ENCODE measurements at regions not wholly inside any gene's neighbourhood (a gene's known extent, or its start where the extent isn't known, plus 50 kb on each side); places are given as distances from the start of the nearest gene placed in this dataset.

GRCh38 chr5:28864006-28864405 lies 1825.6 kb upstream of the CDH9 start:
- no peak overlapping the region for H2BK12ac ChIP-seq (ENCODE audit: low read depth, low read length)
- H3K27me3 ChIP-seq (replicated peaks in 1 of 4; ENCODE audit: control insufficient read depth in 3 of 4, extremely low read depth in 1 of 4, insufficient read depth in 3 of 4, low read length in 3 of 4), result no peaks in the 10 kb centered on the region
- CTCF ChIA-PET (ENCODE audit: partially characterized antibody), result interaction anchor here (0.9 kb wide), 1 partner anchor 391 kb away, joined by 3 read pairs; no protein-coding TSS in a partner anchor
- H3K56ac ChIP-seq (replicated peaks; ENCODE audit: insufficient read length, low read depth, low read length), result no peak overlapping the region
- no peak overlapping the region for H2BK5ac ChIP-seq (ENCODE audit: low read depth, low read length)
- H3K36me3 ChIP-seq (ENCODE audit: control insufficient read depth in 2 of 4, insufficient read depth in 4 of 4, low read length in 3 of 4), result no peaks in the 10 kb centered on the region
- no peak overlapping the region for H4K5ac ChIP-seq (ENCODE audit: insufficient read length, low read depth, low read length)
- no peak overlapping the region for H3K18ac ChIP-seq (ENCODE audit: extremely low read depth, low read length)
- H3K9ac ChIP-seq (replicated peaks in 1 of 4; ENCODE audit: extremely low read depth in 1 of 4, low read depth in 3 of 4, low read length in 3 of 4), result no peak overlapping the region
- WGBS, 2 experiments (ENCODE audit: extremely low coverage in 1 of 2, insufficient coverage in 1 of 2, insufficient read length in 1 of 2, insufficient replicate concordance in 2 of 2, low coverage in 1 of 2, low lambda C conversion rate in 2 of 2, missing lambda C conversion rate in 1 of 2), result 95% methylated on average over 2 of the region's 2 CpGs; no CpG with 5 or more reads in 1 of the 2 experiments
- H3K9me3 ChIP-seq (ENCODE audit: insufficient read depth in 2 of 2, low read depth in 1 of 2, low read length in 1 of 2), result no peaks in the 10 kb centered on the region
- no peak overlapping the region for H3K4me2 ChIP-seq (ENCODE audit: insufficient read depth in 1 of 2, low read depth in 2 of 2, low read length in 2 of 2)
- POLR2A ChIA-PET (ENCODE audit: partially characterized antibody), result no interaction called here
- H2AFZ ChIP-seq (ENCODE audit: low read length), result no peak overlapping the region
- H2AK5ac ChIP-seq (ENCODE audit: low read depth, low read length), result no peak overlapping the region
- no peaks in the 10 kb centered on the region for H3K79me1 ChIP-seq (ENCODE audit: low read depth, low read length)
- TF ChIP-seq E2F6 (IDR thresholded peaks at IDR 0.05) (no peak), NRF1 (IDR thresholded peaks at IDR 0.05; ENCODE audit: low read depth, low read length) (no peak), TAF1 (IDR thresholded peaks at IDR 0.05; ENCODE audit: low read depth, low read length) (no peak), SIN3A (conservative IDR thresholded peaks at IDR 0.05 in 1 of 2, IDR thresholded peaks at IDR 0.05 in 1 of 2; ENCODE audit: low read depth in 1 of 2, low read length in 2 of 2) (no peak), ATF3 (IDR thresholded peaks at IDR 0.05; ENCODE audit: insufficient read depth, low read depth, low read length) (no peak), CBX5 (IDR thresholded peaks at IDR 0.05; ENCODE audit: low read depth, low read length) (no peak), CHD1 (IDR thresholded peaks at IDR 0.05; ENCODE audit: low read depth, low read length) (no peak), HDAC6 (IDR thresholded peaks at IDR 0.05; ENCODE audit: low read depth, low read length) (no peak), FOSL1 (IDR thresholded peaks at IDR 0.05; ENCODE audit: insufficient read depth, low read depth, low read length) (no peak)
- FAIRE-seq (no peak), DNase-seq (ENCODE audit: low read depth in 1 of 2, low spot score in 2 of 2) (no peak)
- no peak overlapping the region for H3K4me3 ChIP-seq (ENCODE audit: extremely low read depth in 1 of 4, insufficient read depth in 2 of 4, low read depth in 3 of 4, low read length in 4 of 4)
- no peaks in the 10 kb centered on the region for H3K23me2 ChIP-seq (ENCODE audit: low read depth, low read length)
- H3K27ac ChIP-seq (ENCODE audit: low read depth, low read length), result no peak overlapping the region
- no peak overlapping the region for H2BK120ac ChIP-seq (replicated peaks; ENCODE audit: low read depth, low read length)
- H3K79me2 ChIP-seq (ENCODE audit: control insufficient read depth in 1 of 2, insufficient read depth in 2 of 2, low read length in 2 of 2), result no peaks in the 10 kb centered on the region
- H2BK20ac ChIP-seq (ENCODE audit: low read length), result no peak overlapping the region
- H4K91ac ChIP-seq (replicated peaks; ENCODE audit: insufficient read length, low read length), result no peak overlapping the region
- H4K8ac ChIP-seq (ENCODE audit: extremely low read depth, insufficient read depth, low read length), result no peak overlapping the region
- H2BK15ac ChIP-seq (ENCODE audit: low read length), result no peak overlapping the region
- H3K4ac ChIP-seq (replicated peaks; ENCODE audit: insufficient read length, low read depth, low read length), result no peak overlapping the region
- H4K20me1 ChIP-seq (replicated peaks in 1 of 2; ENCODE audit: control insufficient read depth in 1 of 2, insufficient read depth in 2 of 2, low read length in 2 of 2), result no peaks in the 10 kb centered on the region
- H3K4me1 ChIP-seq (replicated peaks in 1 of 4; ENCODE audit: control insufficient read depth in 3 of 4, insufficient read depth in 4 of 4, low read length in 3 of 4), result no peaks in the 10 kb centered on the region
- H3K14ac ChIP-seq (ENCODE audit: insufficient read length), result no peak overlapping the region
- no peak overlapping the region for H3K23ac ChIP-seq (ENCODE audit: insufficient read length)

All from H1 (cell line).